PFSK-1 (cell line): ENCODE measurements at regions not wholly inside any gene's neighbourhood (a gene's known extent, or its start where the extent isn't known, plus 50 kb on each side); places are given as distances from the start of the nearest gene placed in this dataset.

Experiments
- POLR2AphosphoS5 ChIP-seq: IDR thresholded peaks from 2 replicates; pipeline ENCODE4 v1.6.1; 2012; ENCODE audit warnings: low read depth, mild to moderate bottlenecking, control low read depth, low read length, moderate library complexity
- TF ChIP-seq, protein P1 (sequence below), 2 experiments: IDR thresholded peaks; 2 replicates each; pipeline versions ENCODE4 v1.6.1 to v1.8.0; 2011 to 2012; ENCODE audit warnings: low read depth in 2 of 2, low read length in 2 of 2, control low read depth in 1 of 2, inconsistent platforms in 1 of 2, mild to moderate bottlenecking in 1 of 2, moderate library complexity in 1 of 2; ENCODE audit not compliant: insufficient read depth in 1 of 2

DNA sequence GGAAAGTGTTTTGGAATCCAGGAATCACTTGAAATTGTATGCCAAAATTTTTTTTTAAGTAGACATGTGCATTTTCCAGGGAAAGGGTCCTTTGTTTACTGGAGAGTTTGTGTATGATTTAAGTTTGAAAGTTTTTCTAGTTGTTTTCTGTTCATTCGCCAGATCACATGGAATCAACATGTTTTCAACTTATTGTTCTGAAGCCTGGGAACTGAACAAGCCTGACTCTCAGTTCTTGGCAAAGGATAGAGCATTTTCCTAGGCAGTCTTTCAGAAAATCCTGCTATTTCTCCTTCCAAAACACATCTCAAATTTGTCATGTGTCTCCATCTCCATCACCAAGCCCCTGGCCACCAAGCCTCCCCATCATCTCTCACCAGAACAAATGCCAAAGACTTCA is 374.8 kb downstream of the MAFB start:
- no peak for TF ChIP-seq POLR2AphosphoS5
- TF ChIP-seq, protein P1, sequence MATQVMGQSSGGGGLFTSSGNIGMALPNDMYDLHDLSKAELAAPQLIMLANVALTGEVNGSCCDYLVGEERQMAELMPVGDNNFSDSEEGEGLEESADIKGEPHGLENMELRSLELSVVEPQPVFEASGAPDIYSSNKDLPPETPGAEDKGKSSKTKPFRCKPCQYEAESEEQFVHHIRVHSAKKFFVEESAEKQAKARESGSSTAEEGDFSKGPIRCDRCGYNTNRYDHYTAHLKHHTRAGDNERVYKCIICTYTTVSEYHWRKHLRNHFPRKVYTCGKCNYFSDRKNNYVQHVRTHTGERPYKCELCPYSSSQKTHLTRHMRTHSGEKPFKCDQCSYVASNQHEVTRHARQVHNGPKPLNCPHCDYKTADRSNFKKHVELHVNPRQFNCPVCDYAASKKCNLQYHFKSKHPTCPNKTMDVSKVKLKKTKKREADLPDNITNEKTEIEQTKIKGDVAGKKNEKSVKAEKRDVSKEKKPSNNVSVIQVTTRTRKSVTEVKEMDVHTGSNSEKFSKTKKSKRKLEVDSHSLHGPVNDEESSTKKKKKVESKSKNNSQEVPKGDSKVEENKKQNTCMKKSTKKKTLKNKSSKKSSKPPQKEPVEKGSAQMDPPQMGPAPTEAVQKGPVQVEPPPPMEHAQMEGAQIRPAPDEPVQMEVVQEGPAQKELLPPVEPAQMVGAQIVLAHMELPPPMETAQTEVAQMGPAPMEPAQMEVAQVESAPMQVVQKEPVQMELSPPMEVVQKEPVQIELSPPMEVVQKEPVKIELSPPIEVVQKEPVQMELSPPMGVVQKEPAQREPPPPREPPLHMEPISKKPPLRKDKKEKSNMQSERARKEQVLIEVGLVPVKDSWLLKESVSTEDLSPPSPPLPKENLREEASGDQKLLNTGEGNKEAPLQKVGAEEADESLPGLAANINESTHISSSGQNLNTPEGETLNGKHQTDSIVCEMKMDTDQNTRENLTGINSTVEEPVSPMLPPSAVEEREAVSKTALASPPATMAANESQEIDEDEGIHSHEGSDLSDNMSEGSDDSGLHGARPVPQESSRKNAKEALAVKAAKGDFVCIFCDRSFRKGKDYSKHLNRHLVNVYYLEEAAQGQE (IDR thresholded peaks at IDR 0.05; ENCODE audit: insufficient read depth in 1 of 2, low read depth in 2 of 2, low read length in 2 of 2): no peak
